Endodermal cell (in vitro differentiated cells): ENCODE measurements at regions not wholly inside any gene's neighbourhood (a gene's known extent, or its start where the extent isn't known, plus 50 kb on each side); places are given as distances from the start of the nearest gene placed in this dataset.

Source experiments
- DNase-seq: peaks from one replicate; pipeline ENCODE4 v3.0.0-alpha.2; 2017
- H3K27ac ChIP-seq: 2 replicates; pipeline ENCODE4 v1.5.1; 2013; ENCODE audit warnings: mild to moderate bottlenecking, low read depth, low read length, moderate library complexity
- H3K27me3 ChIP-seq: 2 replicates; pipeline ENCODE4 v1.6.1; 2013; ENCODE audit warnings: mild to moderate bottlenecking, low read length, moderate library complexity; ENCODE audit not compliant: insufficient read depth, control insufficient read depth, poor library complexity, severe bottlenecking
- H3K36me3 ChIP-seq: 2 replicates; pipeline ENCODE4 v1.7.0; 2013; ENCODE audit warnings: mild to moderate bottlenecking, low read length, moderate library complexity; ENCODE audit not compliant: control insufficient read depth, insufficient read depth
- H3K4me1 ChIP-seq: one replicate; pipeline ENCODE4 v1.7.0; 2013; ENCODE audit warnings: low read length; ENCODE audit not compliant: control insufficient read depth, insufficient read depth
- H3K4me3 ChIP-seq: 2 replicates; pipeline ENCODE4 v1.5.1; 2013; ENCODE audit warnings: mild to moderate bottlenecking, low read length, moderate library complexity
- H3K9ac ChIP-seq: 2 replicates; pipeline ENCODE4 v1.6.1; 2013; ENCODE audit warnings: mild to moderate bottlenecking, low read length, moderate library complexity; ENCODE audit not compliant: poor library complexity, severe bottlenecking; ENCODE audit errors: extremely low read depth
- H3K9me3 ChIP-seq: 2 replicates; pipeline ENCODE4 v1.6.1; 2013; ENCODE audit warnings: mild to moderate bottlenecking, low read length, moderate library complexity; ENCODE audit not compliant: control insufficient read depth
- H3K27ac Mint-ChIP-seq: 2 replicates; pipeline ENCODE4 v1.8.0; 2020; ENCODE audit warnings: mixed read lengths
- H3K27me3 Mint-ChIP-seq: 2 replicates; pipeline ENCODE4 v1.8.0; 2021; ENCODE audit warnings: mild to moderate bottlenecking, mixed read lengths; ENCODE audit not compliant: insufficient read depth
- H3K36me3 Mint-ChIP-seq: 2 replicates; pipeline ENCODE4 v1.8.0; 2020; ENCODE audit warnings: low read depth, mixed read lengths
- H3K4me1 Mint-ChIP-seq: 2 replicates; pipeline ENCODE4 v1.8.0; 2020; ENCODE audit warnings: mixed read lengths
- H3K4me3 Mint-ChIP-seq: 2 replicates; pipeline ENCODE4 v1.8.0; 2020; ENCODE audit warnings: mild to moderate bottlenecking, moderate library complexity, mixed read lengths
- H3K9me3 Mint-ChIP-seq: 2 replicates; pipeline ENCODE4 v1.8.0; 2020; ENCODE audit warnings: mild to moderate bottlenecking, mixed read lengths
- whole genome bisulfite sequencing, 2 experiments: methylation state at CpG; one replicate each; pipeline versions ENCODE4 v1.1.5 to v1.1.7; 2013; ENCODE audit warnings: missing lambda C conversion rate in 2 of 2, mixed read lengths in 1 of 2; ENCODE audit not compliant: insufficient coverage in 1 of 2, insufficient read length in 1 of 2; 5-methylcytosine and 5-hydroxymethylcytosine counted together
- TF ChIP-seq, protein P1 (sequence below): fragments of 200-600 bp; sonication (generic); conservative IDR thresholded peaks from 2 replicates; pipeline ENCODE4 v1.5.0; 2021; ENCODE audit warnings: antibody characterized with exemption, mild to moderate bottlenecking

DNA sequence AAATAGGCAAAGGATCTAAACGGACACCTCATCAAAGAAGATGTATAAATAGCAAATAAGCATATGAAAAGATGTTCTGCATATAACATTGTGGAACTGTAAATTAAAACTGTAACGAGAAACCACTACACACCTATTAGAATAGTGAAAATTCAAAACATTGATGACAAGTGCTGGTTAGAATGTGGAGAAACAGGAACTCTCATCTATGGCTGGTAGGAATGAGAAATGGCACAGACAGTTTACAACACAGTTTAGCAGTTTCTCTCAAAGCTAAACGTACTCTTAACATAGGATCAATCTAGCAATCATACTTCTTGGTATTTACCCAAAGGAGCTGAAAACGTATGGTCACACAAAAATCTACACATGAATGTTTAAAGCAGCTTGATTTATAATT is 126.2 kb downstream of the TRIB2 start:
- Mint-ChIP-seq H3K27me3 (no peaks in the 10 kb centered on the region), H3K27ac (no peak overlapping the region), H3K36me3 (no peaks in the 10 kb centered on the region), H3K4me1 (no peaks in the 10 kb centered on the region), H3K9me3 (no peaks in the 10 kb centered on the region), H3K4me3 (no peak overlapping the region)
- Histone ChIP-seq H3K27me3 (no peaks in the 10 kb centered on the region), H3K27ac (no peak overlapping the region), H3K9ac (no peak overlapping the region), H3K4me1 (no peaks in the 10 kb centered on the region), H3K36me3 (no peaks in the 10 kb centered on the region), H3K9me3 (no peaks in the 10 kb centered on the region), H3K4me3 (no peak overlapping the region)
- WGBS, 2 experiments: 84 to 93% methylated on average over 2 of the region's 4 CpGs
- TF ChIP-seq, protein P1, sequence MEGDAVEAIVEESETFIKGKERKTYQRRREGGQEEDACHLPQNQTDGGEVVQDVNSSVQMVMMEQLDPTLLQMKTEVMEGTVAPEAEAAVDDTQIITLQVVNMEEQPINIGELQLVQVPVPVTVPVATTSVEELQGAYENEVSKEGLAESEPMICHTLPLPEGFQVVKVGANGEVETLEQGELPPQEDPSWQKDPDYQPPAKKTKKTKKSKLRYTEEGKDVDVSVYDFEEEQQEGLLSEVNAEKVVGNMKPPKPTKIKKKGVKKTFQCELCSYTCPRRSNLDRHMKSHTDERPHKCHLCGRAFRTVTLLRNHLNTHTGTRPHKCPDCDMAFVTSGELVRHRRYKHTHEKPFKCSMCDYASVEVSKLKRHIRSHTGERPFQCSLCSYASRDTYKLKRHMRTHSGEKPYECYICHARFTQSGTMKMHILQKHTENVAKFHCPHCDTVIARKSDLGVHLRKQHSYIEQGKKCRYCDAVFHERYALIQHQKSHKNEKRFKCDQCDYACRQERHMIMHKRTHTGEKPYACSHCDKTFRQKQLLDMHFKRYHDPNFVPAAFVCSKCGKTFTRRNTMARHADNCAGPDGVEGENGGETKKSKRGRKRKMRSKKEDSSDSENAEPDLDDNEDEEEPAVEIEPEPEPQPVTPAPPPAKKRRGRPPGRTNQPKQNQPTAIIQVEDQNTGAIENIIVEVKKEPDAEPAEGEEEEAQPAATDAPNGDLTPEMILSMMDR: no peak
- DNase-seq: no peak

DNA sequence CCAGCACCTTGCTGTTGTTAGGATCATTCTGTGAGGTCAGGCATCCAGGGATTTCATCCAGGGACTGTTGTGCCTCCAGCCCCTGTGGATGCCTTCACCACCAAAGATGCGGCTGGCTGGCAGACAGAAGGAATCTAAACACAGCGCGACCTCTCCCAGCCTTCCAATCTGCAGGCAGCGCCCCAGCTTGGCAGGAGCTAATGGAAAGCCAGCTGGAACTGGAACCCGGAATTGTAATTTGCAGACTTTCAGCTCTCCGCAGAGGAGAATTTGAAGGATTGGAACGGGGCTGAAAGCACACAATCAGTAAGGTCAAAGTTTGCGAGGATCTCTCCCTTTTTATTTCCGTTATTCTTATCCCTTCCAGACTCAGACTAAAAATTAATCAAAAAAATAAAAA is 127.8 kb downstream of the TRIB2 start:
- no peak for DNase-seq
- Histone ChIP-seq H3K36me3 (no peaks in the 10 kb centered on the region), H3K27me3 (no peaks in the 10 kb centered on the region)

DNA sequence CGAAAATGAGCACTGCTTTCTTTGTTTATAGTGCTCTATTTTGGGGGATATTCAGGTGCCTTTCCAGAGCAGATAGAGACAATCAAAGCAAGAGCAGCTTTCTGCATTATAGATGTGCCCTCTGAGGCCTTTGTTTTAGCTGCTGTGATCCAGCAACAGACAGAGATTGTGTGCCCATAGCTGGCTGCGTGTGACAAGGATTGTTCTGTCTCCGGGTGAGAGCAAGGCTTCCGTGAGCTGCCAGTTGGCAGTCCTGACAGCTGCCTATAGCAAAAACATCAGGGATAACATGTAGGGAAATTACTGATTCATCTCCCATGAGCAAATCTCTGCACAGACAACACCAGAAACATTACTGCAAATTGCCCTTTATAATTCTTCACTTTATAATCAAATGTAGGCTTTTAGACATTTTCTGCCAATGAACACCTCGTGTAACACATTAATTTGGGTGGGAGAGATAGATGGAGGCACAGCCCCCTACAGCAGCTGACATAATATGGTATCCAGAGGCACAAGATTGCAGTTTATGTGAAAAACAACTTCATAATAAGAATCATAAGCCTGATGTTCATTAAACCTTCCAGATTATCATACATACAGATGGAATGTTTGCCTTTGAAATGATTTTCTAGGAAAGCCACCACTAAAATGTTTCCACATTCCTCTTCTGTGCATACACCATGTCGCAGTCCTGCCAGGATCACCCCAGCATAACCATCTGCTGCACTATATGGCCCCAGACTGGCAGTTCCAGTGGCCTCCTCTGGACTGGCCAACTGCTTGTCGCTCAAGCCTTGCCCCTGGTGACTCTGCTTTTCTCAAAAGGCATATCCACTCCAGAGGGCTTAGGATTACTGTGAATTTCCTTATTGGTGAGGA is 131.2 kb downstream of the TRIB2 start:
- H3K4me3 ChIP-seq: no peak overlapping the region
- no peaks in the 10 kb centered on the region for H3K27me3 Mint-ChIP-seq
- H3K9me3 Mint-ChIP-seq: peaks cover 7% of the 10 kb centered on the region
- no peak overlapping the region for H3K27ac Mint-ChIP-seq
- H3K4me3 Mint-ChIP-seq: no peak overlapping the region
- 89 to 93% methylated on average over 4 to 7 of the region's 7 CpGs for WGBS, 2 experiments
- H3K4me1 Mint-ChIP-seq: no peaks in the 10 kb centered on the region
- H3K36me3 Mint-ChIP-seq: no peaks in the 10 kb centered on the region
- DNase-seq: no peak
- no peak overlapping the region for H3K27ac ChIP-seq
- H3K9ac ChIP-seq: no peak overlapping the region
- no peaks in the 10 kb centered on the region for H3K4me1 ChIP-seq
- TF ChIP-seq, protein P1: no peak
- no peaks in the 10 kb centered on the region for H3K36me3 ChIP-seq
- no peaks in the 10 kb centered on the region for H3K9me3 ChIP-seq
- H3K27me3 ChIP-seq: no peaks in the 10 kb centered on the region

More for the DNA sequence above, 127.8 kb downstream of the TRIB2 start:
- TF ChIP-seq, protein P1: no peak
- H3K9ac ChIP-seq: no peak overlapping the region
- H3K4me3 Mint-ChIP-seq: no peak overlapping the region
- 91 to 96% methylated on average over 8 to 9 of the region's 9 CpGs for WGBS, 2 experiments
- no peak overlapping the region for H3K27ac ChIP-seq
- H3K4me3 ChIP-seq: no peak overlapping the region
- H3K9me3 ChIP-seq: no peaks in the 10 kb centered on the region
- H3K9me3 Mint-ChIP-seq: no peaks in the 10 kb centered on the region
- H3K27ac Mint-ChIP-seq: no peak overlapping the region
- no peaks in the 10 kb centered on the region for H3K36me3 Mint-ChIP-seq
- H3K27me3 Mint-ChIP-seq: no peaks in the 10 kb centered on the region
- no peaks in the 10 kb centered on the region for H3K4me1 ChIP-seq
- no peaks in the 10 kb centered on the region for H3K4me1 Mint-ChIP-seq
